Panc1 (cell line): ENCODE measurements at regions not wholly inside any gene's neighbourhood (a gene's known extent, or its start where the extent isn't known, plus 50 kb on each side); places are given as distances from the start of the nearest gene placed in this dataset.

Source experiments
- POLR2AphosphoS5 ChIP-seq: IDR thresholded peaks from 2 replicates; pipeline ENCODE4 v1.6.1; 2012; ENCODE audit warnings: mild to moderate bottlenecking, low read depth, low read length, moderate library complexity
- SIN3A ChIP-seq: IDR thresholded peaks from 2 replicates; pipeline ENCODE4 v1.6.1; 2012; ENCODE audit warnings: low read depth, mild to moderate bottlenecking, low read length, moderate library complexity, borderline replicate concordance; ENCODE audit not compliant: insufficient read depth
- TF ChIP-seq, protein P1 (sequence below): fragments of 450-650 bp; IDR thresholded peaks from 2 replicates; pipeline ENCODE4 v1.5.1; 2017; ENCODE audit warnings: mild to moderate bottlenecking

DNA sequence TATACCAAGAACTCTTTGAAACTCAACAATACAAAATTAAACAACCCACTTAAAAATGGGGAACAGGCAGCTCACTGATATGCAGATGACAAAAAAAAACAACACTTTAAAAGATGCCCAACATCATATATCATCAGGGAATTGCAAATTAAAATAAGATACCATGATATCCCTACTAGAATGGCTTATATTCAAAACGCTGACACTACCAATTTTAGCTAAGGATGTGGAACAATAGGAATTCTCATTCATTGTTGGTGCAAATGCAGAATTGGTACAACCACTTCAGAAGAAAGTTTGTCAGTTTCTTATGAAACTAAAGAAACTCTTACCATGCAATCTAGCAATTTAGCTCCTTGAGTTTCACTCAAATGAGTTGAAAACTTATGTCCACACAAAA lies 259.0 kb upstream of the HS3ST1 start:
- TF ChIP-seq, protein P1, sequence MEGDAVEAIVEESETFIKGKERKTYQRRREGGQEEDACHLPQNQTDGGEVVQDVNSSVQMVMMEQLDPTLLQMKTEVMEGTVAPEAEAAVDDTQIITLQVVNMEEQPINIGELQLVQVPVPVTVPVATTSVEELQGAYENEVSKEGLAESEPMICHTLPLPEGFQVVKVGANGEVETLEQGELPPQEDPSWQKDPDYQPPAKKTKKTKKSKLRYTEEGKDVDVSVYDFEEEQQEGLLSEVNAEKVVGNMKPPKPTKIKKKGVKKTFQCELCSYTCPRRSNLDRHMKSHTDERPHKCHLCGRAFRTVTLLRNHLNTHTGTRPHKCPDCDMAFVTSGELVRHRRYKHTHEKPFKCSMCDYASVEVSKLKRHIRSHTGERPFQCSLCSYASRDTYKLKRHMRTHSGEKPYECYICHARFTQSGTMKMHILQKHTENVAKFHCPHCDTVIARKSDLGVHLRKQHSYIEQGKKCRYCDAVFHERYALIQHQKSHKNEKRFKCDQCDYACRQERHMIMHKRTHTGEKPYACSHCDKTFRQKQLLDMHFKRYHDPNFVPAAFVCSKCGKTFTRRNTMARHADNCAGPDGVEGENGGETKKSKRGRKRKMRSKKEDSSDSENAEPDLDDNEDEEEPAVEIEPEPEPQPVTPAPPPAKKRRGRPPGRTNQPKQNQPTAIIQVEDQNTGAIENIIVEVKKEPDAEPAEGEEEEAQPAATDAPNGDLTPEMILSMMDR = no peak
- TF ChIP-seq POLR2AphosphoS5 (no peak), SIN3A (no peak)
